ENCODE measurements at regions not wholly inside any gene's neighbourhood (a gene's known extent, or its start where the extent isn't known, plus 50 kb on each side); places are given as distances from the start of the nearest gene placed in this dataset.

- no peak for DNase-seq
Observed at GRCh38 chr1:37085393-37085792, 51.1 kb upstream of the GRIK3 start.

GRCh38 chr1:37089750-37090149, 55.4 kb upstream of the GRIK3 start:
- DNase-seq = no peak

- no peak for DNase-seq
Observed at GRCh38 chr1:37090671-37091070, 56.4 kb upstream of the GRIK3 start.

GRCh38 chr1:37092937-37093336, 58.6 kb upstream of the GRIK3 start:
- DNase-seq = no peak

GRCh38 chr1:37094302-37094701, 60.0 kb upstream of the GRIK3 start:
- DNase-seq = no peak

GRCh38 chr1:37096523-37096922, 62.2 kb upstream of the GRIK3 start:
- DNase-seq = no peak

GRCh38 chr1:37097731-37098130, 63.4 kb upstream of the GRIK3 start:
- DNase-seq = no peak

GRCh38 chr1:37098237-37098636, 63.9 kb upstream of the GRIK3 start:
- no peak for DNase-seq

- DNase-seq = no peak
Observed at GRCh38 chr1:37100310-37100709, 66.0 kb upstream of the GRIK3 start.

GRCh38 chr1:37102656-37103382, 68.5 kb upstream of the GRIK3 start:
- no peak for DNase-seq

GRCh38 chr1:37105911-37106310, 71.6 kb upstream of the GRIK3 start:
- no peak for DNase-seq

GRCh38 chr1:37107153-37107907, 73.0 kb upstream of the GRIK3 start:
- DNase-seq = no peak

- no peak for DNase-seq
Observed at GRCh38 chr1:37108596-37109188, 74.4 kb upstream of the GRIK3 start.

GRCh38 chr1:37112430-37112829, 78.1 kb upstream of the GRIK3 start:
- no peak for DNase-seq

- DNase-seq = no peak
Observed at GRCh38 chr1:37113285-37113997, 79.1 kb upstream of the GRIK3 start.

GRCh38 chr1:37118790-37119189, 84.5 kb upstream of the GRIK3 start:
- DNase-seq = no peak

GRCh38 chr1:37120279-37120678, 86.0 kb upstream of the GRIK3 start:
- no peak for DNase-seq

GRCh38 chr1:37123276-37124115, 89.2 kb upstream of the GRIK3 start:
- peak; percentile 48 for DNase-seq

- DNase-seq = no peak
Observed at GRCh38 chr1:37124501-37124900, 90.2 kb upstream of the GRIK3 start.

GRCh38 chr1:37125295-37125694, 91.0 kb upstream of the GRIK3 start:
- no peak for DNase-seq

GRCh38 chr1:37127254-37127748, 93.0 kb upstream of the GRIK3 start:
- DNase-seq = no peak

GRCh38 chr1:37128091-37128490, 93.8 kb upstream of the GRIK3 start:
- no peak for DNase-seq
